KBM-7 (cell line): ENCODE measurements at regions not wholly inside any gene's neighbourhood (a gene's known extent, or its start where the extent isn't known, plus 50 kb on each side); places are given as distances from the start of the nearest gene placed in this dataset.

Experiments used
- DNase-seq: peaks from one replicate; pipeline ENCODE4 v3.0.0-alpha.2; 2015
- in situ Hi-C: fragments of 300-500 bp; cut with MboI; formaldehyde crosslinking; loops from 2 replicates; pipeline ENCODE4 v1.14.3; 2020; ENCODE audit warnings: low sequenced_read_pairs, low pct_unique_long_range_greater_than_20kb, mixed read lengths

- no peak for DNase-seq
- in situ Hi-C loops = no loop called here
Observed at GRCh38 chr1:192713921-192714320, 78.0 kb downstream of the RGS13 start.

- in situ Hi-C loops = no loop called here
- DNase-seq = no peak
Observed at GRCh38 chr1:192724670-192725069, 84.2 kb upstream of the RGS2 start.

GRCh38 chr1:192726820-192727504 lies 81.9 kb upstream of the RGS2 start:
- peak; percentile 31 for DNase-seq
- in situ Hi-C loops = no loop called here

- DNase-seq = no peak
- in situ Hi-C loops = no loop called here
Observed at GRCh38 chr1:192729500-192729899, 79.3 kb upstream of the RGS2 start.

- no peak for DNase-seq
- in situ Hi-C loops = no loop called here
Observed at GRCh38 chr1:192730198-192730597, 78.6 kb upstream of the RGS2 start.

GRCh38 chr1:192732787-192733186 lies 76.1 kb upstream of the RGS2 start:
- peak; percentile 31 for DNase-seq
- in situ Hi-C loops = no loop called here

- no peak for DNase-seq
- in situ Hi-C loops = no loop called here
Observed at GRCh38 chr1:192735298-192735915, 73.4 kb upstream of the RGS2 start.

- in situ Hi-C loops = no loop called here
- DNase-seq = no peak
Observed at GRCh38 chr1:192737306-192737705, 71.5 kb upstream of the RGS2 start.

GRCh38 chr1:192739476-192740184 lies 69.2 kb upstream of the RGS2 start:
- in situ Hi-C loops = no loop called here
- no peak for DNase-seq

GRCh38 chr1:192740214-192740613 lies 68.6 kb upstream of the RGS2 start:
- DNase-seq = no peak
- in situ Hi-C loops = no loop called here

GRCh38 chr1:192741095-192741494 lies 67.7 kb upstream of the RGS2 start:
- in situ Hi-C loops = no loop called here
- no peak for DNase-seq

- in situ Hi-C loops = no loop called here
- DNase-seq = no peak
Observed at GRCh38 chr1:192747301-192747700, 61.5 kb upstream of the RGS2 start.

GRCh38 chr1:192747943-192748342 lies 60.9 kb upstream of the RGS2 start:
- in situ Hi-C loops = no loop called here
- DNase-seq = no peak

GRCh38 chr1:192749349-192749748 lies 59.5 kb upstream of the RGS2 start:
- DNase-seq = no peak
- in situ Hi-C loops = no loop called here

GRCh38 chr1:192751260-192751659 lies 57.6 kb upstream of the RGS2 start:
- no peak for DNase-seq
- in situ Hi-C loops = no loop called here

GRCh38 chr1:192756314-192756713 lies 52.5 kb upstream of the RGS2 start:
- in situ Hi-C loops = no loop called here
- peak; percentile 31 for DNase-seq

- in situ Hi-C loops = no loop called here
- DNase-seq = no peak
Observed at GRCh38 chr1:192756847-192757246, 52.0 kb upstream of the RGS2 start.

- in situ Hi-C loops = no loop called here
- DNase-seq = no peak
Observed at GRCh38 chr1:192758492-192758891, 50.3 kb upstream of the RGS2 start.
